ENCODE measurements at regions not wholly inside any gene's neighbourhood (a gene's known extent, or its start where the extent isn't known, plus 50 kb on each side); places are given as distances from the start of the nearest gene placed in this dataset.

GRCh38 chr7:79855172-79855571, 279.5 kb upstream of the GNAI1 start (continued):
- TF ChIP-seq PREB (CRISPR knock-in tag; IDR thresholded peaks at IDR 0.05; ENCODE audit: borderline replicate concordance) (no peak), SMAD4 (CRISPR knock-in tag; IDR thresholded peaks at IDR 0.05) (no peak), ATF6 (CRISPR knock-in tag; IDR thresholded peaks at IDR 0.05) (no peak), ZNF416 (CRISPR knock-in tag; IDR thresholded peaks at IDR 0.05) (no peak), ZNF425 (CRISPR knock-in tag; conservative IDR thresholded peaks at IDR 0.05) (no peak), IRF1 (CRISPR knock-in tag; IDR thresholded peaks at IDR 0.05) (no peak)

- Mint-ChIP-seq H3K4me3 (no peak overlapping the region), H3K9me3 (peaks cover 4% of the 10 kb centered on the region; the same call in 1 of the 2 replicates), H3K27ac (no peak overlapping the region), H3K27me3 (ENCODE audit: low read depth) (no peaks in the 10 kb centered on the region), H3K36me3 (no peaks in the 10 kb centered on the region), H3K4me1 (no peaks in the 10 kb centered on the region)
- DNase-seq (ENCODE audit: low spot score): no peak
- CTCF ChIA-PET: no interaction called here
- POLR2A ChIA-PET: no interaction called here
- TF ChIP-seq STAT6 (CRISPR knock-in tag; conservative IDR thresholded peaks at IDR 0.05; ENCODE audit: low read depth) (no peak), HMGXB4 (CRISPR knock-in tag; IDR thresholded peaks at IDR 0.05) (no peak), GABPB1 (CRISPR knock-in tag; IDR thresholded peaks at IDR 0.05) (no peak), ZBTB21 (CRISPR knock-in tag; IDR thresholded peaks at IDR 0.05; ENCODE audit: borderline replicate concordance) (no peak), ZNF219 (CRISPR knock-in tag; IDR thresholded peaks at IDR 0.05; ENCODE audit: borderline replicate concordance) (no peak), ERG (CRISPR knock-in tag; IDR thresholded peaks at IDR 0.05) (no peak), E2F1 (CRISPR knock-in tag; IDR thresholded peaks at IDR 0.05) (no peak), NR3C1 (CRISPR knock-in tag; conservative IDR thresholded peaks at IDR 0.05; ENCODE audit: low read depth) (no peak), ATF1 (CRISPR knock-in tag; IDR thresholded peaks at IDR 0.05) (no peak), SMAD4 (CRISPR knock-in tag; IDR thresholded peaks at IDR 0.05) (no peak), TEAD1 (CRISPR knock-in tag; IDR thresholded peaks at IDR 0.05) (no peak)
- ATAC-seq: no peak
These were observed 280.0 kb upstream of the GNAI1 start for GRCh38 chr7:79854621-79855020.
